CD4-positive, alpha-beta T cell (primary cell): ENCODE measurements at regions not wholly inside any gene's neighbourhood (a gene's known extent, or its start where the extent isn't known, plus 50 kb on each side); places are given as distances from the start of the nearest gene placed in this dataset.

Experiments used
- ATAC-seq: fragments of 200-7000 bp; cut with Tn5 transposase; one replicate; pipeline ENCODE4 v1.10.0; 2022; ENCODE audit warnings: mild to moderate bottlenecking; ENCODE audit not compliant: poor library complexity
- CTCF ChIA-PET: fragments of 350-600 bp; sonication (Branson Sonifier 250); formaldehyde crosslinking; loops from one replicate; lab custom pipeline; 2021; ENCODE audit warnings: antibody characterized with exemption, inconsistent platforms; lab: Charles Lee
- POLR2A ChIA-PET: fragments of 350-600 bp; sonication (Branson Sonifier 250); formaldehyde crosslinking; loops from one replicate; lab custom pipeline; 2021; ENCODE audit warnings: antibody characterized with exemption, inconsistent platforms; lab: Charles Lee
- DNase-seq, 14 experiments: peaks; one replicate each; pipeline ENCODE4 v3.0.0-alpha.2; 2013 to 2020; ENCODE audit warnings: mixed read lengths in 2 of 14
- H3K27ac ChIP-seq, 2 donors: one replicate each; pipeline versions ENCODE4 v1.5.1 to v1.7.0; 2013; ENCODE audit warnings: low read length in 2 of 2, low read depth in 1 of 2, mild to moderate bottlenecking in 1 of 2
- H3K27me3 ChIP-seq, 2 experiments: 1 replicate in 1 of 2; 2 replicates in 1 of 2; pipeline versions ENCODE4 v1.6.1 to v1.7.0; 2013; ENCODE audit warnings: low read length in 2 of 2, control low read depth in 1 of 2, mild to moderate bottlenecking in 1 of 2, moderate library complexity in 1 of 2; ENCODE audit not compliant: insufficient read depth in 2 of 2, control insufficient read depth in 1 of 2
- H3K36me3 ChIP-seq: one replicate; pipeline ENCODE4 v1.6.1; 2013; ENCODE audit warnings: low read length, control low read depth; ENCODE audit not compliant: insufficient read depth
- H3K4me1 ChIP-seq: one replicate; pipeline ENCODE4 v1.6.1; 2013; ENCODE audit warnings: low read length, control low read depth; ENCODE audit not compliant: insufficient read depth
- H3K4me3 ChIP-seq: one replicate; pipeline ENCODE4 v1.5.1; 2013; ENCODE audit warnings: mild to moderate bottlenecking, low read length, moderate library complexity
- H3K9me3 ChIP-seq, 2 experiments: 1 replicate in 1 of 2; 2 replicates in 1 of 2; pipeline versions ENCODE4 v1.6.1 to v1.7.0; 2013; ENCODE audit warnings: low read length in 2 of 2, mild to moderate bottlenecking in 2 of 2, control low read depth in 1 of 2, moderate library complexity in 1 of 2; ENCODE audit not compliant: control insufficient read depth in 1 of 2, insufficient read depth in 1 of 2
- H3K27ac Mint-ChIP-seq: one replicate; pipeline ENCODE4 v1.8.0; 2020; ENCODE audit warnings: mixed read lengths
- H3K27me3 Mint-ChIP-seq: one replicate; pipeline ENCODE4 v1.8.0; 2021; ENCODE audit warnings: mixed read lengths
- H3K36me3 Mint-ChIP-seq: one replicate; pipeline ENCODE4 v1.8.0; 2021; ENCODE audit warnings: low read depth, mixed read lengths
- H3K4me1 Mint-ChIP-seq: one replicate; pipeline ENCODE4 v1.8.0; 2021; ENCODE audit warnings: low read depth, mixed read lengths
- H3K4me3 Mint-ChIP-seq: one replicate; pipeline ENCODE4 v1.8.0; 2020; ENCODE audit warnings: mild to moderate bottlenecking, mixed read lengths
- H3K9me3 Mint-ChIP-seq: one replicate; pipeline ENCODE4 v1.8.0; 2020; ENCODE audit warnings: mixed read lengths
- intact Hi-C, 2 experiments: fragments of 100-400 bp; cut with DNase I in 1 of 2; cut with micrococcal nuclease in 1 of 2; formaldehyde crosslinking; loops; one replicate each; pipeline versions ENCODE4 v1.15.1 to v1.9.0; 2023 to 2025; cut with DNase I, micrococcal nuclease
- TF ChIP-seq, protein P1 (sequence below): fragments of 200-600 bp; IDR thresholded peaks from one replicate; pipeline ENCODE4 v1.8.0; 2022; ENCODE audit warnings: antibody characterized with exemption, mild to moderate bottlenecking

DNA sequence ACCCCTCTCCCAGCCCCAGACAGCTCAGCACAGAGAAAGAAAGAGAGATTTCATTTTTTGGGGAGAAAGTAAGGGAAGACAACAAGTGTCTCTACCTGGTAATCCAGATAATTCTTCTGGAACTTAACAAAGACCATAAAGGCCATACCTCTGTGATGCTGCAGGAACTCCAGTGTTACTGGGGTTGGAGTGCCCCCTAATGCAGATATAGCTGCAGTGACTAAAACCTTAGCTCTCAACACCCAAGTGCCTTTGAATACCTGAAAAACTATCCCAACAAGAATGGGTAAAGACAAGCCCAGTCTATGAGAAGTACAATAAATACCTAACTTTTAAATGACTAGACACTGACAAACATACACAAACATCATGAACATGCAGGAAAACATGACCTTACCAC lies 365.3 kb upstream of the PTCHD4 start:
- intact Hi-C loops = no loop called here
- DNase-seq (no peak), ATAC-seq (no peak)
- no peaks in the 10 kb centered on the region for H3K4me1 Mint-ChIP-seq
- Histone ChIP-seq H3K4me1 (no peaks in the 10 kb centered on the region), H3K36me3 (no peaks in the 10 kb centered on the region), H3K9me3 (no peaks in the 10 kb centered on the region), H3K4me3 (no peak overlapping the region), H3K27me3 (no peaks in the 10 kb centered on the region), H3K27ac (no peak overlapping the region)
- no peak overlapping the region for H3K4me3 Mint-ChIP-seq
- CTCF ChIA-PET = no interaction called here
- TF ChIP-seq, protein P1, sequence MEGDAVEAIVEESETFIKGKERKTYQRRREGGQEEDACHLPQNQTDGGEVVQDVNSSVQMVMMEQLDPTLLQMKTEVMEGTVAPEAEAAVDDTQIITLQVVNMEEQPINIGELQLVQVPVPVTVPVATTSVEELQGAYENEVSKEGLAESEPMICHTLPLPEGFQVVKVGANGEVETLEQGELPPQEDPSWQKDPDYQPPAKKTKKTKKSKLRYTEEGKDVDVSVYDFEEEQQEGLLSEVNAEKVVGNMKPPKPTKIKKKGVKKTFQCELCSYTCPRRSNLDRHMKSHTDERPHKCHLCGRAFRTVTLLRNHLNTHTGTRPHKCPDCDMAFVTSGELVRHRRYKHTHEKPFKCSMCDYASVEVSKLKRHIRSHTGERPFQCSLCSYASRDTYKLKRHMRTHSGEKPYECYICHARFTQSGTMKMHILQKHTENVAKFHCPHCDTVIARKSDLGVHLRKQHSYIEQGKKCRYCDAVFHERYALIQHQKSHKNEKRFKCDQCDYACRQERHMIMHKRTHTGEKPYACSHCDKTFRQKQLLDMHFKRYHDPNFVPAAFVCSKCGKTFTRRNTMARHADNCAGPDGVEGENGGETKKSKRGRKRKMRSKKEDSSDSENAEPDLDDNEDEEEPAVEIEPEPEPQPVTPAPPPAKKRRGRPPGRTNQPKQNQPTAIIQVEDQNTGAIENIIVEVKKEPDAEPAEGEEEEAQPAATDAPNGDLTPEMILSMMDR = no peak
- no peak overlapping the region for H3K27ac Mint-ChIP-seq
- H3K9me3 Mint-ChIP-seq = peaks cover 2% of the 10 kb centered on the region
- H3K36me3 Mint-ChIP-seq = no peaks in the 10 kb centered on the region
- no peaks in the 10 kb centered on the region for H3K27me3 Mint-ChIP-seq
- POLR2A ChIA-PET = no interaction called here

DNA sequence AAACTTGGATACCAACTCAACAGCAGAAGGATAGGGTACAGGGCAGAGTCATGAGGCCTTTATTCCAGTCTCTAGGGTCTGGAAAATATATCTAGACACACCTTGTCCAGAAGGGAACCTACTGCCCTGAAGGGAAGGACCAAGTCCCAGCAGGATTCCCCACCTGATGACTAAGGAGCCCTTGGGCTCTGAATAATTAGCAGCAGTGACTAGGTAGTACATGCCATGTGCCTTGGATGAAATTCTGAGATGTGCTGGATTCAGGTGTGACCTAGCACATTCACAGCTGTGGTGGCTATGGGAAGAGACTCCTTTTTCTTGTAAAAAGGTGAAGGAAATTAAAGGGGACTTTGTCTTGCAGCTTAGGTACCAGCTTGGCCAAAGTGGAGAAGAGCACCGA lies 364.3 kb upstream of the PTCHD4 start:
- no peak for ATAC-seq
- TF ChIP-seq, protein P1 = no peak

DNA sequence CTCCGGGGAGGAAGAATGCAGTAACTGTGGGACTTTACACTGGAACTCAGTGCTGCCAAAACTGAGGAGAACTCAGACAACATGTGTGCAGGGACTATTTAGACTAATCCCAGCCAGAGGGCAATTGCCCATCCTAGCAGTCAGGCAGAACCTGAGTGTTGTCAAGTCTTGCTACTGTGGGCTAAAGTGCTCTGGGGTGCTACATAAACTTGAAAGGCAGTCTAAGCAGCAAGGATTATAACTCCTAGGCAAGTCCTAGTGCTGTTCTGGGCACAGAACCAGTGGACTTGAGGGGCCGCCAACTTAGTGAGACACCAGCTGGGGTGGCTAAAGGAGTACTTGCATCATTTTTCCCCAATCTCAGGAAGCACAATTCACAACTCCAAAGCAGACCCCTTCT lies 363.8 kb upstream of the PTCHD4 start:
- Mint-ChIP-seq H3K36me3 (no peaks in the 10 kb centered on the region), H3K4me1 (no peaks in the 10 kb centered on the region), H3K4me3 (no peak overlapping the region), H3K27me3 (no peaks in the 10 kb centered on the region), H3K9me3 (peaks cover 2% of the 10 kb centered on the region), H3K27ac (no peak overlapping the region)
- no peaks in the 10 kb centered on the region for H3K4me1 ChIP-seq
- ChIA-PET POLR2A (no interaction called here), CTCF (no interaction called here)
- H3K36me3 ChIP-seq = no peaks in the 10 kb centered on the region
- no peak overlapping the region for H3K27ac ChIP-seq
- no peak for DNase-seq
- H3K4me3 ChIP-seq = no peak overlapping the region
- no peaks in the 10 kb centered on the region for H3K27me3 ChIP-seq
- no peak for ATAC-seq
- TF ChIP-seq, protein P1 = no peak
- intact Hi-C loops = no loop called here
- no peaks in the 10 kb centered on the region for H3K9me3 ChIP-seq

More for the DNA sequence above, 364.3 kb upstream of the PTCHD4 start:
- Histone ChIP-seq H3K36me3 (no peaks in the 10 kb centered on the region), H3K9me3 (no peaks in the 10 kb centered on the region), H3K4me1 (no peaks in the 10 kb centered on the region), H3K27me3 (no peaks in the 10 kb centered on the region), H3K4me3 (no peak overlapping the region), H3K27ac (no peak overlapping the region)
- Mint-ChIP-seq H3K4me1 (no peaks in the 10 kb centered on the region), H3K4me3 (no peak overlapping the region), H3K27me3 (no peaks in the 10 kb centered on the region), H3K36me3 (no peaks in the 10 kb centered on the region), H3K9me3 (peaks cover 2% of the 10 kb centered on the region), H3K27ac (no peak overlapping the region)
- POLR2A ChIA-PET = no interaction called here
- CTCF ChIA-PET = no interaction called here
- intact Hi-C loops = no loop called here
- no peak for DNase-seq
